HepG2 (cell line): ENCODE measurements at regions not wholly inside any gene's neighbourhood (a gene's known extent, or its start where the extent isn't known, plus 50 kb on each side); places are given as distances from the start of the nearest gene placed in this dataset.

ENCODE experiments used
- CBX5 ChIP-seq: sonication (generic); formaldehyde crosslinking; IDR thresholded peaks from 2 replicates; pipeline ENCODE4 v1.4.0; 2020; ENCODE audit warnings: missing genetic modification reagents, borderline replicate concordance
- ESRRA ChIP-seq: sonication (generic); formaldehyde crosslinking; IDR thresholded peaks from 2 replicates; pipeline ENCODE4 v1.5.1; 2020; ENCODE audit warnings: mild to moderate bottlenecking, low read depth, missing genetic modification reagents
- EZH2 ChIP-seq: conservative IDR thresholded peaks from 2 replicates; pipeline ENCODE4 v1.6.1; 2012; ENCODE audit warnings: mild to moderate bottlenecking, low read depth, low read length, moderate library complexity
- MYC ChIP-seq: sonication (generic); formaldehyde crosslinking; IDR thresholded peaks from 2 replicates; pipeline ENCODE4 v1.9.0; 2021; ENCODE audit warnings: missing genetic modification reagents, borderline replicate concordance
- NCOA5 ChIP-seq: sonication (generic); formaldehyde crosslinking; IDR thresholded peaks from 2 replicates; pipeline ENCODE4 v1.4.0; 2020; ENCODE audit warnings: missing genetic modification reagents
- NFYB ChIP-seq: sonication (generic); formaldehyde crosslinking; IDR thresholded peaks from 2 replicates; pipeline ENCODE4 v1.4.0; 2020; ENCODE audit warnings: missing genetic modification reagents
- POLR2A ChIP-seq, 2 experiments: IDR thresholded peaks; 2 replicates each; pipeline ENCODE4 v1.6.1; 2011; ENCODE audit warnings: low read depth in 2 of 2, low read length in 2 of 2, mild to moderate bottlenecking in 1 of 2, moderate library complexity in 1 of 2; ENCODE audit not compliant: insufficient read depth in 1 of 2
- POLR2AphosphoS5 ChIP-seq: IDR thresholded peaks from 2 replicates; pipeline ENCODE4 v1.6.1; 2012; ENCODE audit warnings: low read depth, low read length
- RFX5 ChIP-seq: IDR thresholded peaks from 2 replicates; pipeline ENCODE4 v1.6.1; 2011; ENCODE audit warnings: low read depth, low read length, improper control_type of control experiment
- TCF7 ChIP-seq: sonication (generic); IDR thresholded peaks from 2 replicates; pipeline ENCODE4 v1.6.1; 2016; ENCODE audit warnings: antibody characterized with exemption, low read depth
- TRIM24 ChIP-seq: sonication (generic); formaldehyde crosslinking; IDR thresholded peaks from 2 replicates; pipeline ENCODE4 v1.8.0; 2022; ENCODE audit warnings: mild to moderate bottlenecking, missing genetic modification reagents
- TF ChIP-seq, protein P1 (sequence below): sonication (generic); formaldehyde crosslinking; IDR thresholded peaks from 2 replicates; pipeline ENCODE4 v1.5.0; 2020; ENCODE audit warnings: mild to moderate bottlenecking, missing genetic modification reagents, moderate library complexity
- TF ChIP-seq, protein P2 (sequence below): sonication (generic); formaldehyde crosslinking; IDR thresholded peaks from 2 replicates; pipeline ENCODE4 v1.4.0; 2020; ENCODE audit warnings: missing genetic modification reagents, borderline replicate concordance
- TF ChIP-seq, protein P3 (sequence below), 2 experiments: sonication (generic) in 1 of 2; formaldehyde crosslinking in 1 of 2; IDR thresholded peaks; 2 replicates each; pipeline versions ENCODE4 v1.5.1 to v1.6.1; 2011 to 2020; ENCODE audit warnings: borderline replicate concordance in 1 of 2, low read depth in 1 of 2, low read length in 1 of 2, mild to moderate bottlenecking in 1 of 2, missing genetic modification reagents in 1 of 2, moderate library complexity in 1 of 2

DNA sequence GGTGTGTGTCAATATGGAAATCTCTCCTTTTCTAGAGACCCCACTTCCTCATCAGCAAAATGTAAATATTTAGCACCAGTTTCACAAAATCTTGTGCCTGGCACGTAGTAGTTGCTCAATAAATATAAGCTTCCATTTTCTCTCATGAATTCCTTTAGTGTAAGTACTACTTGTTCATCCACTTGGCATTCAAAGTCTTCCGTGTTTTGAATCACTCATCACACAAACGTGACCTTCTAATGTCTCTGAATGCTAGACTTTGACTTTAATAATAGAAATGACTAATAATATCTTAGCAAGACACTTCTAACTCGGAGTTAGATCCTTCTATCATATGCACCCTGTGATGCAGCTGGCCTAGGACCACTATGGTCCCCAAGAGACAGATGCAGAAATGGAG, 168.7 kb upstream of the ZNF32 start:
- TF ChIP-seq, protein P1, sequence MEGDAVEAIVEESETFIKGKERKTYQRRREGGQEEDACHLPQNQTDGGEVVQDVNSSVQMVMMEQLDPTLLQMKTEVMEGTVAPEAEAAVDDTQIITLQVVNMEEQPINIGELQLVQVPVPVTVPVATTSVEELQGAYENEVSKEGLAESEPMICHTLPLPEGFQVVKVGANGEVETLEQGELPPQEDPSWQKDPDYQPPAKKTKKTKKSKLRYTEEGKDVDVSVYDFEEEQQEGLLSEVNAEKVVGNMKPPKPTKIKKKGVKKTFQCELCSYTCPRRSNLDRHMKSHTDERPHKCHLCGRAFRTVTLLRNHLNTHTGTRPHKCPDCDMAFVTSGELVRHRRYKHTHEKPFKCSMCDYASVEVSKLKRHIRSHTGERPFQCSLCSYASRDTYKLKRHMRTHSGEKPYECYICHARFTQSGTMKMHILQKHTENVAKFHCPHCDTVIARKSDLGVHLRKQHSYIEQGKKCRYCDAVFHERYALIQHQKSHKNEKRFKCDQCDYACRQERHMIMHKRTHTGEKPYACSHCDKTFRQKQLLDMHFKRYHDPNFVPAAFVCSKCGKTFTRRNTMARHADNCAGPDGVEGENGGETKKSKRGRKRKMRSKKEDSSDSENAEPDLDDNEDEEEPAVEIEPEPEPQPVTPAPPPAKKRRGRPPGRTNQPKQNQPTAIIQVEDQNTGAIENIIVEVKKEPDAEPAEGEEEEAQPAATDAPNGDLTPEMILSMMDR (CRISPR knock-in tag) = no peak
- TF ChIP-seq MYC (no peak), POLR2AphosphoS5 (no peak), CBX5 (CRISPR knock-in tag) (no peak), NCOA5 (CRISPR knock-in tag) (no peak), RFX5 (no peak), ESRRA (no peak), NFYB (no peak), TRIM24 (CRISPR knock-in tag) (no peak), POLR2A (IDR thresholded peaks at IDR 0.05; ENCODE audit: insufficient read depth in 1 of 2, low read depth in 2 of 2, low read length in 2 of 2) (no peak), EZH2 (no peak), TCF7 (no peak)
- TF ChIP-seq, protein P2, sequence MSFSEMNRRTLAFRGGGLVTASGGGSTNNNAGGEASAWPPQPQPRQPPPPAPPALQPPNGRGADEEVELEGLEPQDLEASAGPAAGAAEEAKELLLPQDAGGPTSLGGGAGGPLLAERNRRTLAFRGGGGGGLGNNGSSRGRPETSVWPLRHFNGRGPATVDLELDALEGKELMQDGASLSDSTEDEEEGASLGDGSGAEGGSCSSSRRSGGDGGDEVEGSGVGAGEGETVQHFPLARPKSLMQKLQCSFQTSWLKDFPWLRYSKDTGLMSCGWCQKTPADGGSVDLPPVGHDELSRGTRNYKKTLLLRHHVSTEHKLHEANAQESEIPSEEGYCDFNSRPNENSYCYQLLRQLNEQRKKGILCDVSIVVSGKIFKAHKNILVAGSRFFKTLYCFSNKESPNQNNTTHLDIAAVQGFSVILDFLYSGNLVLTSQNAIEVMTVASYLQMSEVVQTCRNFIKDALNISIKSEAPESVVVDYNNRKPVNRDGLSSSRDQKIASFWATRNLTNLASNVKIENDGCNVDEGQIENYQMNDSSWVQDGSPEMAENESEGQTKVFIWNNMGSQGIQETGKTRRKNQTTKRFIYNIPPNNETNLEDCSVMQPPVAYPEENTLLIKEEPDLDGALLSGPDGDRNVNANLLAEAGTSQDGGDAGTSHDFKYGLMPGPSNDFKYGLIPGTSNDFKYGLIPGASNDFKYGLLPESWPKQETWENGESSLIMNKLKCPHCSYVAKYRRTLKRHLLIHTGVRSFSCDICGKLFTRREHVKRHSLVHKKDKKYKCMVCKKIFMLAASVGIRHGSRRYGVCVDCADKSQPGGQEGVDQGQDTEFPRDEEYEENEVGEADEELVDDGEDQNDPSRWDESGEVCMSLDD = no peak
- TF ChIP-seq, protein P3, sequence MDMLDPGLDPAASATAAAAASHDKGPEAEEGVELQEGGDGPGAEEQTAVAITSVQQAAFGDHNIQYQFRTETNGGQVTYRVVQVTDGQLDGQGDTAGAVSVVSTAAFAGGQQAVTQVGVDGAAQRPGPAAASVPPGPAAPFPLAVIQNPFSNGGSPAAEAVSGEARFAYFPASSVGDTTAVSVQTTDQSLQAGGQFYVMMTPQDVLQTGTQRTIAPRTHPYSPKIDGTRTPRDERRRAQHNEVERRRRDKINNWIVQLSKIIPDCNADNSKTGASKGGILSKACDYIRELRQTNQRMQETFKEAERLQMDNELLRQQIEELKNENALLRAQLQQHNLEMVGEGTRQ (IDR thresholded peaks at IDR 0.05; ENCODE audit: low read depth, low read length) = no peak
- TF ChIP-seq, protein P3 (CRISPR knock-in tag; IDR thresholded peaks at IDR 0.05; ENCODE audit: borderline replicate concordance) = no peak
